HCT116 (cell line): ENCODE measurements at regions not wholly inside any gene's neighbourhood (a gene's known extent, or its start where the extent isn't known, plus 50 kb on each side); places are given as distances from the start of the nearest gene placed in this dataset.

Experiments used
- ATAC-seq: fragments of 200-7000 bp; cut with Tn5 transposase; 2 replicates; pipeline ENCODE4 v1.9.1; 2020; ENCODE audit warnings: mild to moderate bottlenecking, moderate library complexity
- BruUV-seq: library from RNA; stranded (reverse); fragments of 400-500 nt; replicated peaks from 2 replicates; lab custom pipeline; 2021; lab: Mats Ljungman, UMichigan
- CTCF ChIA-PET: fragments of 300-600 bp; sonication (Branson Sonifier 250); formaldehyde crosslinking; loops from one replicate; lab custom pipeline; 2021; ENCODE audit warnings: antibody characterized with exemption; lab: Charles Lee
- POLR2A ChIA-PET: fragments of 300-600, 350-600 bp; sonication (Branson Sonifier 250); formaldehyde crosslinking; loops from one replicate; lab custom pipeline; 2021; ENCODE audit warnings: antibody characterized with exemption; lab: Charles Lee
- RAD21 ChIA-PET, 2 experiments: fragments of 300-600 bp; sonication (Branson Sonifier 250); formaldehyde crosslinking; loops; one replicate each; lab custom pipeline; 2023; ENCODE audit warnings: low total read pairs in 2 of 2; ENCODE audit not compliant: uncharacterized antibody in 2 of 2, unreplicated experiment in 2 of 2, low non-redundant PET in 1 of 2; lab: Charles Lee
- DNase-seq: peaks from one replicate; pipeline ENCODE4 v3.0.0-alpha.2; 2010; ENCODE audit warnings: low read depth, low spot score
- H2AFZ ChIP-seq: fragments of 200-600 bp; shearing (Covaris generic), sonication (generic); 2 replicates; pipeline ENCODE4 v1.6.1; 2017; ENCODE audit warnings: low read depth, mixed run types, mixed read lengths, antibody characterized with exemption, low read length; ENCODE audit not compliant: poor library complexity, severe bottlenecking
- H3K27ac ChIP-seq: 2 replicates; pipeline ENCODE4 v1.5.1; 2012; ENCODE audit warnings: low read depth, low read length
- H3K27me3 ChIP-seq: fragments of 200-600 bp; sonication (generic); 2 replicates; pipeline ENCODE4 v1.6.1; 2016; ENCODE audit warnings: mixed run types, low read length, mixed read lengths; ENCODE audit not compliant: insufficient read depth
- H3K36me3 ChIP-seq, 2 experiments: fragments of 200-500 bp in 1 of 2; fragments of 200-600 bp in 1 of 2; sonication (Bioruptor generic) in 1 of 2; sonication (generic) in 1 of 2; 2 replicates each; pipeline versions ENCODE4 v1.5.1 to v1.6.1; 2014 to 2016; ENCODE audit warnings: low read length in 2 of 2, inconsistent platforms in 1 of 2, mixed read lengths in 1 of 2, mixed run types in 1 of 2; ENCODE audit not compliant: insufficient read depth in 2 of 2, control insufficient read depth in 1 of 2
- H3K4me1 ChIP-seq, 2 experiments: fragments of 200-600 bp in 1 of 2; sonication (generic) in 1 of 2; 2 replicates each; pipeline versions ENCODE4 v1.5.1 to v1.6.1; 2012 to 2017; ENCODE audit warnings: low read length in 2 of 2, inconsistent platforms in 1 of 2, mild to moderate bottlenecking in 1 of 2, mixed read lengths in 1 of 2, mixed run types in 1 of 2, moderate library complexity in 1 of 2; ENCODE audit not compliant: insufficient read depth in 2 of 2, control insufficient read depth in 1 of 2
- H3K4me2 ChIP-seq: fragments of 200-600 bp; sonication (generic); 2 replicates; pipeline ENCODE4 v1.6.1; 2017; ENCODE audit warnings: mixed run types, low read length, mixed read lengths
- H3K4me3 ChIP-seq, 2 experiments: fragments of 200-600 bp in 1 of 2; sonication (generic) in 1 of 2; replicated peaks in 1 of 2; 2 replicates each; pipeline ENCODE4 v1.5.1; 2011 to 2016; ENCODE audit warnings: low read length in 2 of 2, control low read depth in 1 of 2, low read depth in 1 of 2, mild to moderate bottlenecking in 1 of 2, mixed read lengths in 1 of 2, mixed run types in 1 of 2
- H3K79me2 ChIP-seq: fragments of 200-600 bp; sonication (generic); 2 replicates; pipeline ENCODE4 v1.6.1; 2017; ENCODE audit warnings: mild to moderate bottlenecking, mixed run types, low read length, moderate library complexity, mixed read lengths; ENCODE audit not compliant: insufficient read depth
- H3K9ac ChIP-seq: fragments of 200-600 bp; sonication (generic); 2 replicates; pipeline ENCODE4 v1.6.1; 2016; ENCODE audit warnings: low read length, mixed read lengths
- H3K9me2 ChIP-seq: fragments of 200-600 bp; sonication (generic), shearing (Covaris generic); 2 replicates; pipeline ENCODE4 v1.6.1; 2017; ENCODE audit warnings: mixed run types, mild to moderate bottlenecking, moderate library complexity; ENCODE audit not compliant: insufficient read depth
- H3K9me3 ChIP-seq, 2 experiments: fragments of 200-500 bp in 1 of 2; fragments of 200-600 bp in 1 of 2; sonication (Bioruptor generic) in 1 of 2; sonication (generic) in 1 of 2; 2 replicates each; pipeline ENCODE4 v1.6.1; 2014 to 2017; ENCODE audit warnings: low read length in 2 of 2, mixed read lengths in 2 of 2, inconsistent platforms in 1 of 2, low read depth in 1 of 2, mild to moderate bottlenecking in 1 of 2, mixed run types in 1 of 2, moderate library complexity in 1 of 2; ENCODE audit not compliant: control insufficient read depth in 1 of 2, insufficient read depth in 1 of 2
- H4K20me1 ChIP-seq: fragments of 200-600 bp; sonication (generic), shearing (Covaris generic); 2 replicates; pipeline ENCODE4 v1.6.1; 2017; ENCODE audit warnings: mixed run types, mild to moderate bottlenecking, moderate library complexity; ENCODE audit not compliant: insufficient read depth
- CBX3 ChIP-seq: IDR thresholded peaks from 2 replicates; pipeline ENCODE4 v1.6.1; 2012; ENCODE audit warnings: low read depth
- CEBPB ChIP-seq: IDR thresholded peaks from 2 replicates; pipeline ENCODE4 v1.6.1; 2012; ENCODE audit warnings: low read depth
- EGR1 ChIP-seq: IDR thresholded peaks from 2 replicates; pipeline ENCODE4 v1.6.1; 2012; ENCODE audit warnings: low read depth
- ELF1 ChIP-seq: IDR thresholded peaks from 2 replicates; pipeline ENCODE4 v1.6.1; 2012; ENCODE audit warnings: low read depth, borderline replicate concordance
- EZH2phosphoT487 ChIP-seq: fragments of 200-600 bp; IDR thresholded peaks from 2 replicates; pipeline ENCODE4 v1.6.1; 2018; ENCODE audit warnings: antibody characterized with exemption, borderline replicate concordance
- FOSL1 ChIP-seq: IDR thresholded peaks from 2 replicates; pipeline ENCODE4 v1.6.1; 2012; ENCODE audit warnings: low read depth
- JUND ChIP-seq: IDR thresholded peaks from 2 replicates; pipeline ENCODE4 v1.6.1; 2012
- POLR2A ChIP-seq: IDR thresholded peaks from 2 replicates; pipeline ENCODE4 v1.7.0; 2011; ENCODE audit warnings: borderline replicate concordance; ENCODE audit not compliant: insufficient read depth, insufficient read length; ENCODE audit errors: extremely low read depth
- POLR2AphosphoS5 ChIP-seq: IDR thresholded peaks from 2 replicates; pipeline ENCODE4 v1.6.1; 2011; ENCODE audit warnings: mild to moderate bottlenecking, low read depth, low read length, moderate library complexity
- RAD21 ChIP-seq: IDR thresholded peaks from 2 replicates; pipeline ENCODE4 v1.6.1; 2012; ENCODE audit warnings: low read depth, mild to moderate bottlenecking
- SIN3A ChIP-seq: IDR thresholded peaks from 2 replicates; pipeline ENCODE4 v1.6.1; 2012; ENCODE audit warnings: low read depth
- SP1 ChIP-seq: IDR thresholded peaks from 2 replicates; pipeline ENCODE4 v1.6.1; 2012; ENCODE audit warnings: low read depth
- SRF ChIP-seq: IDR thresholded peaks from 2 replicates; pipeline ENCODE4 v1.6.1; 2012; ENCODE audit warnings: low read depth
- TCF7L2 ChIP-seq: IDR thresholded peaks from 2 replicates; pipeline ENCODE4 v1.7.0; 2011; ENCODE audit warnings: borderline replicate concordance, inconsistent platforms; ENCODE audit not compliant: insufficient read depth, insufficient read length; ENCODE audit errors: extremely low read depth
- ZFX ChIP-seq: fragments of 450-650 bp; IDR thresholded peaks from 2 replicates; pipeline ENCODE4 v1.6.1; 2017
- ZNF274 ChIP-seq: fragments of 200-500 bp; sonication (Bioruptor generic); IDR thresholded peaks from 2 replicates; pipeline ENCODE4 v1.6.1; 2014; ENCODE audit warnings: mild to moderate bottlenecking, low read depth, low read length, inconsistent platforms
- intact Hi-C: fragments of 100-400 bp; cut with micrococcal nuclease; formaldehyde crosslinking; loops from 2 replicates; pipeline ENCODE4 v1.10.0; 2022
- TF ChIP-seq, protein P1 (sequence below): IDR thresholded peaks from 2 replicates; pipeline ENCODE4 v1.6.1; 2011; ENCODE audit warnings: mild to moderate bottlenecking, low read length, moderate library complexity; ENCODE audit not compliant: insufficient replicate concordance; ENCODE audit errors: extremely low read depth
- TF ChIP-seq, protein P2 (sequence below): IDR thresholded peaks from 2 replicates; pipeline ENCODE4 v1.6.1; 2012
- TF ChIP-seq, protein P3 (sequence below): IDR thresholded peaks from 2 replicates; pipeline ENCODE4 v1.6.1; 2012; ENCODE audit warnings: low read depth
- TF ChIP-seq, protein P4 (sequence below), 3 experiments: fragments of 200-600 bp in 1 of 3; sonication (generic) in 1 of 3; IDR thresholded peaks in 2 of 3; conservative IDR thresholded peaks in 1 of 3; 2 replicates each; pipeline ENCODE4 v1.5.1; 2012 to 2017; ENCODE audit warnings: low read depth in 2 of 3, low read length in 2 of 3, antibody characterized with exemption in 1 of 3, borderline replicate concordance in 1 of 3, control low read depth in 1 of 3, mild to moderate bottlenecking in 1 of 3, mixed read lengths in 1 of 3, mixed run types in 1 of 3, moderate library complexity in 1 of 3; ENCODE audit not compliant: insufficient read depth in 1 of 3

DNA sequence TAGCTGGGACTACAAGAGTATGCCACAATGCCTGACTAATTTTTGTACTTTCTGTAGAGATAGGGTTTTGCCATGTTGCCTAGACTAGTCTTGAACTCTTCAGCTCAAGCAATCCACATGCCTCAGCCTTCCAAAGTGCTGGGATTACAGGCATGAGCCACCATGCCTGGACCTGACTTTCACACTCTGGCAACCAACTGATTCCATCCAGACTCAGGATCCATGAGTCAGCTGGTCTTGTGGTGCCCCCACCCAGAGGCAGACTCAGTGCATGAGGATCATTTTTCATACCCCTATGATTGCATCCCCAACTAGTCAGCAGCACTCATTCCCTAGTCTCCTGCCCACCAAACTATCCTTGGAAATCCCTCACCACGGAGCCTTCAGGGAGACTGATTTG, 375.9 kb downstream of the ANXA1 start:
- ATAC-seq (no peak), DNase-seq (no peak)
- Histone ChIP-seq H3K4me3 (no peak overlapping the region), H3K4me1 (no peaks in the 10 kb centered on the region), H4K20me1 (no peaks in the 10 kb centered on the region), H3K36me3 (no peaks in the 10 kb centered on the region), H3K79me2 (no peaks in the 10 kb centered on the region), H3K27ac (no peak overlapping the region), H3K9me2 (no peaks in the 10 kb centered on the region), H3K27me3 (no peaks in the 10 kb centered on the region), H3K4me2 (no peak overlapping the region), H3K9ac (no peak overlapping the region), H3K9me3 (no peaks in the 10 kb centered on the region), H2AFZ (no peak overlapping the region)
- TF ChIP-seq CEBPB (no peak), SRF (no peak), JUND (no peak), ZNF274 (no peak), CBX3 (no peak), SP1 (no peak), EZH2phosphoT487 (no peak), EGR1 (no peak), SIN3A (no peak), POLR2AphosphoS5 (no peak), POLR2A (no peak), ZFX (no peak), RAD21 (no peak), ELF1 (no peak), FOSL1 (no peak), TCF7L2 (no peak)
- TF ChIP-seq, protein P1, sequence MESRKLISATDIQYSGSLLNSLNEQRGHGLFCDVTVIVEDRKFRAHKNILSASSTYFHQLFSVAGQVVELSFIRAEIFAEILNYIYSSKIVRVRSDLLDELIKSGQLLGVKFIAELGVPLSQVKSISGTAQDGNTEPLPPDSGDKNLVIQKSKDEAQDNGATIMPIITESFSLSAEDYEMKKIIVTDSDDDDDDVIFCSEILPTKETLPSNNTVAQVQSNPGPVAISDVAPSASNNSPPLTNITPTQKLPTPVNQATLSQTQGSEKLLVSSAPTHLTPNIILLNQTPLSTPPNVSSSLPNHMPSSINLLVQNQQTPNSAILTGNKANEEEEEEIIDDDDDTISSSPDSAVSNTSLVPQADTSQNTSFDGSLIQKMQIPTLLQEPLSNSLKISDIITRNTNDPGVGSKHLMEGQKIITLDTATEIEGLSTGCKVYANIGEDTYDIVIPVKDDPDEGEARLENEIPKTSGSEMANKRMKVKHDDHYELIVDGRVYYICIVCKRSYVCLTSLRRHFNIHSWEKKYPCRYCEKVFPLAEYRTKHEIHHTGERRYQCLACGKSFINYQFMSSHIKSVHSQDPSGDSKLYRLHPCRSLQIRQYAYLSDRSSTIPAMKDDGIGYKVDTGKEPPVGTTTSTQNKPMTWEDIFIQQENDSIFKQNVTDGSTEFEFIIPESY, result no peak
- TF ChIP-seq, protein P2, sequence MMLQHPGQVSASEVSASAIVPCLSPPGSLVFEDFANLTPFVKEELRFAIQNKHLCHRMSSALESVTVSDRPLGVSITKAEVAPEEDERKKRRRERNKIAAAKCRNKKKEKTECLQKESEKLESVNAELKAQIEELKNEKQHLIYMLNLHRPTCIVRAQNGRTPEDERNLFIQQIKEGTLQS, result no peak
- TF ChIP-seq, protein P3, sequence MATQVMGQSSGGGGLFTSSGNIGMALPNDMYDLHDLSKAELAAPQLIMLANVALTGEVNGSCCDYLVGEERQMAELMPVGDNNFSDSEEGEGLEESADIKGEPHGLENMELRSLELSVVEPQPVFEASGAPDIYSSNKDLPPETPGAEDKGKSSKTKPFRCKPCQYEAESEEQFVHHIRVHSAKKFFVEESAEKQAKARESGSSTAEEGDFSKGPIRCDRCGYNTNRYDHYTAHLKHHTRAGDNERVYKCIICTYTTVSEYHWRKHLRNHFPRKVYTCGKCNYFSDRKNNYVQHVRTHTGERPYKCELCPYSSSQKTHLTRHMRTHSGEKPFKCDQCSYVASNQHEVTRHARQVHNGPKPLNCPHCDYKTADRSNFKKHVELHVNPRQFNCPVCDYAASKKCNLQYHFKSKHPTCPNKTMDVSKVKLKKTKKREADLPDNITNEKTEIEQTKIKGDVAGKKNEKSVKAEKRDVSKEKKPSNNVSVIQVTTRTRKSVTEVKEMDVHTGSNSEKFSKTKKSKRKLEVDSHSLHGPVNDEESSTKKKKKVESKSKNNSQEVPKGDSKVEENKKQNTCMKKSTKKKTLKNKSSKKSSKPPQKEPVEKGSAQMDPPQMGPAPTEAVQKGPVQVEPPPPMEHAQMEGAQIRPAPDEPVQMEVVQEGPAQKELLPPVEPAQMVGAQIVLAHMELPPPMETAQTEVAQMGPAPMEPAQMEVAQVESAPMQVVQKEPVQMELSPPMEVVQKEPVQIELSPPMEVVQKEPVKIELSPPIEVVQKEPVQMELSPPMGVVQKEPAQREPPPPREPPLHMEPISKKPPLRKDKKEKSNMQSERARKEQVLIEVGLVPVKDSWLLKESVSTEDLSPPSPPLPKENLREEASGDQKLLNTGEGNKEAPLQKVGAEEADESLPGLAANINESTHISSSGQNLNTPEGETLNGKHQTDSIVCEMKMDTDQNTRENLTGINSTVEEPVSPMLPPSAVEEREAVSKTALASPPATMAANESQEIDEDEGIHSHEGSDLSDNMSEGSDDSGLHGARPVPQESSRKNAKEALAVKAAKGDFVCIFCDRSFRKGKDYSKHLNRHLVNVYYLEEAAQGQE, result no peak
- TF ChIP-seq, protein P4, sequence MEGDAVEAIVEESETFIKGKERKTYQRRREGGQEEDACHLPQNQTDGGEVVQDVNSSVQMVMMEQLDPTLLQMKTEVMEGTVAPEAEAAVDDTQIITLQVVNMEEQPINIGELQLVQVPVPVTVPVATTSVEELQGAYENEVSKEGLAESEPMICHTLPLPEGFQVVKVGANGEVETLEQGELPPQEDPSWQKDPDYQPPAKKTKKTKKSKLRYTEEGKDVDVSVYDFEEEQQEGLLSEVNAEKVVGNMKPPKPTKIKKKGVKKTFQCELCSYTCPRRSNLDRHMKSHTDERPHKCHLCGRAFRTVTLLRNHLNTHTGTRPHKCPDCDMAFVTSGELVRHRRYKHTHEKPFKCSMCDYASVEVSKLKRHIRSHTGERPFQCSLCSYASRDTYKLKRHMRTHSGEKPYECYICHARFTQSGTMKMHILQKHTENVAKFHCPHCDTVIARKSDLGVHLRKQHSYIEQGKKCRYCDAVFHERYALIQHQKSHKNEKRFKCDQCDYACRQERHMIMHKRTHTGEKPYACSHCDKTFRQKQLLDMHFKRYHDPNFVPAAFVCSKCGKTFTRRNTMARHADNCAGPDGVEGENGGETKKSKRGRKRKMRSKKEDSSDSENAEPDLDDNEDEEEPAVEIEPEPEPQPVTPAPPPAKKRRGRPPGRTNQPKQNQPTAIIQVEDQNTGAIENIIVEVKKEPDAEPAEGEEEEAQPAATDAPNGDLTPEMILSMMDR (IDR thresholded peaks at IDR 0.05 in 2 of 3, conservative IDR thresholded peaks at IDR 0.05 in 1 of 3; ENCODE audit: borderline replicate concordance in 1 of 3, insufficient read depth in 1 of 3, low read depth in 2 of 3, low read length in 2 of 3), result no peak
- RAD21 ChIA-PET, result no interaction called here
- POLR2A ChIA-PET, result no interaction called here
- no TSS peak for BruUV-seq
- CTCF ChIA-PET, result no interaction called here
- intact Hi-C loops, result no loop called here
